AG04449 (cell line): ENCODE measurements at regions not wholly inside any gene's neighbourhood (a gene's known extent, or its start where the extent isn't known, plus 50 kb on each side); places are given as distances from the start of the nearest gene placed in this dataset.

Experiments
- CTCF ChIA-PET: fragments of 350-600 bp; formaldehyde crosslinking; extraction: SDS; loops from one replicate; lab custom pipeline; 2021; ENCODE audit warnings: antibody characterized with exemption; lab: Yijun Ruan, JAX
- POLR2A ChIA-PET: fragments of 400-600, 350-600 bp; formaldehyde crosslinking; extraction: SDS; loops from one replicate; lab custom pipeline; 2020; ENCODE audit warnings: antibody characterized with exemption, inconsistent platforms; lab: Yijun Ruan, JAX
- DNase-seq: peaks from one replicate; pipeline ENCODE4 v3.0.0-alpha.2; 2010; ENCODE audit warnings: low read depth, low spot score
- H3K4me3 ChIP-seq: 2 replicates; pipeline ENCODE4 v1.5.1; 2011; ENCODE audit warnings: low read depth, mild to moderate bottlenecking, control low read depth, low read length
- TF ChIP-seq, protein P1 (sequence below): IDR thresholded peaks from one replicate; pipeline ENCODE4 v1.5.1; 2011; ENCODE audit warnings: mild to moderate bottlenecking, moderate library complexity, low read length, control low read depth, inconsistent platforms; ENCODE audit not compliant: insufficient read depth; ENCODE audit errors: missing control alignments

DNA sequence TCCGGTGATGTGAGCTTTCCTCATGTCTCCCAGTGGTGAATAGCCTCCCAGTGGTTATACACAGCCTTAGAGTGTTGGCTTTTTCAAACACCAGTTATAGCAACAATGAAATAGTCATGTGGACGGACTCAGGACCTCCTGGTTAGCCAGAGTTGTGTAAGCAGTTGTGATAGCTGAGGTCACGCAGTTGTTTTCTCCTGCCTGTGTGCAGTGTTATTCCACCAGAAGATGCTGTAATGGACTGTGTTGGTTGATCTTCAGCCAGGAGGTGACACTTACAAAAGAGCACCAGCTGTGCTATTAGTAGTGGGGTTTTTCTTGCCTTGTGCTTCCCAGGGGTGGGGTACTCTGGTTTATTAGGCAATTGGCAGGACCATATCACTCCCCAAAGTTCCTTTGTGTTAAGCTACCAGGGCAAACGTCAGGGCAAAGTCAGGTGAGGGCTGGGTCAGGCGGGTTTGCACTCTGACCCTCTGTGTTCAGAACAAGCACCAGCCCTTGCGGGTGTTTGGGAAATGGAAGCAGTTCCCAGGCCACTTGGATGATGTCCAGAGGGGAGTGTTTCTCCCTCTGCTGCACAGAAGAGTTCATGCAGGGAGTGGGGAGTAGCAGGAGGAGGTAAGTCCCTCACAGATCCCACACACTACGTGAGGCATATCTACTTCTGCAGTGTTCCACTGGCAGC lies 252.6 kb downstream of the TMEM47 start:
- ChIA-PET CTCF (no interaction called here), POLR2A (no interaction called here)
- H3K4me3 ChIP-seq = no peak overlapping the region

DNA sequence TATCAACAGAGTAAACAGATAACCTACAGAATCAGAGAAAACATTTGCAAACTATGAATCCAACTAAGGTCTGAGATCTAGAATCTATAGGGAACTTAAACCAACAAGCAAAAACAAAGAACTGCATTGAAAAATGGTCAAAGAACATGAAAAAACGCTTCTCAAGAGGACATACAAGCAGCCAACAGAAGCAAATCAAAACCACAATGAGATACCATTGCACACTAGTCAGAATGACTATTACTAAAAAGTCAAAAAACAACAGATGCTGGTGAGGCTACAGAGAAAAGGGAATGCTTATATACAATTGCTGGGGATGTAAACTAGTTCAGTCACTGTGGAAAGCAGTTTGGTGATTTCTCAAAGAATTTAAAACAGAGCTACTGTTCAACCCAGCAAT lies 255.7 kb downstream of the TMEM47 start:
- ChIA-PET CTCF (no interaction called here), POLR2A (no interaction called here)
- TF ChIP-seq, protein P1, sequence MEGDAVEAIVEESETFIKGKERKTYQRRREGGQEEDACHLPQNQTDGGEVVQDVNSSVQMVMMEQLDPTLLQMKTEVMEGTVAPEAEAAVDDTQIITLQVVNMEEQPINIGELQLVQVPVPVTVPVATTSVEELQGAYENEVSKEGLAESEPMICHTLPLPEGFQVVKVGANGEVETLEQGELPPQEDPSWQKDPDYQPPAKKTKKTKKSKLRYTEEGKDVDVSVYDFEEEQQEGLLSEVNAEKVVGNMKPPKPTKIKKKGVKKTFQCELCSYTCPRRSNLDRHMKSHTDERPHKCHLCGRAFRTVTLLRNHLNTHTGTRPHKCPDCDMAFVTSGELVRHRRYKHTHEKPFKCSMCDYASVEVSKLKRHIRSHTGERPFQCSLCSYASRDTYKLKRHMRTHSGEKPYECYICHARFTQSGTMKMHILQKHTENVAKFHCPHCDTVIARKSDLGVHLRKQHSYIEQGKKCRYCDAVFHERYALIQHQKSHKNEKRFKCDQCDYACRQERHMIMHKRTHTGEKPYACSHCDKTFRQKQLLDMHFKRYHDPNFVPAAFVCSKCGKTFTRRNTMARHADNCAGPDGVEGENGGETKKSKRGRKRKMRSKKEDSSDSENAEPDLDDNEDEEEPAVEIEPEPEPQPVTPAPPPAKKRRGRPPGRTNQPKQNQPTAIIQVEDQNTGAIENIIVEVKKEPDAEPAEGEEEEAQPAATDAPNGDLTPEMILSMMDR = no peak
- H3K4me3 ChIP-seq = no peak overlapping the region
- DNase-seq = no peak

More for the DNA sequence above, 252.6 kb downstream of the TMEM47 start:
- TF ChIP-seq, protein P1 = no peak
- no peak for DNase-seq

DNA sequence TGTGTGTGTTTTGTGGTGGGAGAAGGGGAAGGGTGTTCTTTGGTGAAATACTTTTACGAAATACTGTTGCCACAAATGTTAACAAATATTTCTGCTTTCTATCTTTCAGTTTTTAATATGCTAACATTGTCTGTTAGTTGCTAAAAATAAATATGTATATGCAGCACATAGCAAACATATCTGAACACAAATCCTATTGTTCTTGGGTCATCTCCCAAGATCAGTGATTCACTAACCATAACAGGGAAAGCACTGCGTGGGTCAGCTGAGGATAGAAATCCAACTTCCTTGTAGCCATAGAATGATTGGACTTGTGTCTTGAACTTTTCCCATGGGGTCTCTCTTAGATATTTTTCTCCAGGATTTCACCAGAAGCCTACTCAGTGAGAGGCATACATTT lies 250.3 kb upstream of the FAM47A start:
- POLR2A ChIA-PET = no interaction called here
- CTCF ChIA-PET = no interaction called here
- H3K4me3 ChIP-seq = no peak overlapping the region
- TF ChIP-seq, protein P1 = no peak
- DNase-seq = no peak

DNA sequence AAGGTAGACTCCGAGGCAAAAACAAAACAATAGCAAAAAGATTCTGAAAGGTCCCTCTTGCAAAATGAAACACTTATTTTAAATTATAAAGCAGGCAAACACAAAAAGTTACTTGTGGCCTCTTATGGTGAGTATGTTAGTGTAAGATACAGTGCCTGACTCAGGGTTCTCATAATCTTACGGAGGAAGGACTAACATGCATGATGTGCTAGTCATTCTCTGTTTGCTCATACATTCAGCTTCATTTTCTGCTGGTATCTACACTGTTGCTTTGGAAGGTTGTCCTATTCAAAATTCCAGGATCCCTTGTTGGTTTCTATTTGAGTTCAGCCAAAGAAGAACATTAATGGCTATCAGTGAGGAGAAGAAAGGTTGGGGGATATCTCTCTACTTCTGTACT lies 249.1 kb upstream of the FAM47A start:
- CTCF ChIA-PET = no interaction called here
- H3K4me3 ChIP-seq = no peak overlapping the region
- POLR2A ChIA-PET = no interaction called here

DNA sequence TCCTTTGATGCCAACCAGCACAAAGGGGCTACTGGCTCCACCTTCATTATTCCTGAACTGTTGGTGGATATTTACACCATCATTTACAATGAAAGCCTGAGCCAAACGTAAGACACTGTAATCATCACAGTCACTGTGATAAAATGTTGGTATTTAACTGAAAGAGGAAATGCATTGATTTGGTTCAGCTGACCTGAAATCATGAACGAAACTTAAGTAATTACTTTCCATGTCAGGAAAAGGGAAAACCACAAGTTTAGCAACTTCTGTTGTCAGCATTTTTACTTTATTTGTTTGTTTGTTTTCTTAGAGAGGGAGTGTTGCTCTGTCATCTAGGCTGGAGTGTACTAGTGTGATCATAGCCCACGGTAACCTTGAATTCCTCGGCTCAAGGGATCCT lies 247.8 kb upstream of the FAM47A start:
- TF ChIP-seq, protein P1 = no peak

More for the DNA sequence above, 249.1 kb upstream of the FAM47A start:
- DNase-seq = no peak
- TF ChIP-seq, protein P1 = no peak

DNA sequence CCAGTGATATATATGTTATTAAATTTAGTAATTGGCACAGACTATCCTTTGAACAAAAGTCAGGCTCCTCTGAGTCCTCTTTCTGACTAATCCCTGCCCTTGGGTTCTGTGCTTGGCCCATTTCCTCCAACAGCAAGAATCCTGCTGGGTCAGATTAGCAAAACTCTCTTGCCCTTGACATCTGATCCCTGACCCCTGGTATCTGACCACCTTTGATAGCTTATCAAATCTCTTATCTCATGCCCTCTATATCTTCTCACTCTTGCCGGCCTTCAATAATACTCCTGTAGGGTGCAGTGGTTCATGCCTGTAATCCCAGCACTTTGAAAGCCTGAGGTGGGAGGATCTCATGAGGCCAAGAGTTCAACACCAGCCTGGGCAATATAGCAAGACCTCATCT lies 245.5 kb upstream of the FAM47A start:
- TF ChIP-seq, protein P1 = no peak
- no peak overlapping the region for H3K4me3 ChIP-seq
- DNase-seq = no peak
- ChIA-PET POLR2A (no interaction called here), CTCF (no interaction called here)

More for the DNA sequence above, 247.8 kb upstream of the FAM47A start:
- POLR2A ChIA-PET = no interaction called here
- no peak overlapping the region for H3K4me3 ChIP-seq
- DNase-seq = no peak
- CTCF ChIA-PET = no interaction called here
